ENCODE measurements at regions not wholly inside any gene's neighbourhood (a gene's known extent, or its start where the extent isn't known, plus 50 kb on each side); places are given as distances from the start of the nearest gene placed in this dataset.

DNA sequence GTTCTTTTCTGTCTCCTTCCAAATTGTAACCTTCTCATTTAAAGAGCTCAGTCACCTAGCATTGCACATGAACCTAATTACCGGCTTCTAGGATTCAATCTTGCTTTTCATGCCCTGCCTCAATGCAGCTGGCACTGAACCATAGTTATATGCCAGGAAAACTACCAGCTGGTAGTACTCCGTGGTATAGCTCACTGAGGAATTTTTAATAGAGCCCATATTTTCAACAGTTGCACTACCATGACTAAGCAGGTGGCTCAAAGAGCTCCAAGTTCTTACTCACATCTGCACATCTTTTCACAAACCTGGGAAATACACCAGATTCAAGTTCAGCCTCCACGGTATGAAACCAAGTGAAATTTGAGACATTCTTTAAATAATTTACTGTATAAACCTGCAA, 363.5 kb downstream of the GRB14 start:
- no peaks in the 10 kb centered on the region for H3K9me3 ChIP-seq (replicated peaks; ENCODE audit: control insufficient read depth, insufficient read depth, low read length)
- no peaks in the 10 kb centered on the region for H3K4me1 ChIP-seq (ENCODE audit: control insufficient read depth, extremely low read depth, insufficient read depth, low read length)
- H2AFZ ChIP-seq (ENCODE audit: low read depth, low read length), result no peak overlapping the region
- POLR2A ChIA-PET, result no interaction called here
- dilution Hi-C loops (cut with MboI; ENCODE audit: extremely low pct_ligation_motif_present, low sequenced_read_pairs) (no loop called here), intact Hi-C loops (cut with micrococcal nuclease) (no loop called here)
- CTCF ChIA-PET, result interaction anchor here (1.2 to 1.3 kb wide), 2 partner anchors 14 to 1076 kb away, joined by 3 to 5 read pairs; no protein-coding TSS in a partner anchor
- H3K36me3 ChIP-seq (ENCODE audit: control insufficient read depth in 2 of 2, extremely low read depth in 1 of 2, insufficient read depth in 2 of 2, low read length in 2 of 2), result no peaks in the 10 kb centered on the region
- H3K4me2 ChIP-seq (ENCODE audit: insufficient read depth, low read length), result no peak overlapping the region
- DNase-seq (ENCODE audit: low read depth, low spot score) (no peak), FAIRE-seq (no peak)
- no peaks in the 10 kb centered on the region for H3K9me1 ChIP-seq (replicated peaks; ENCODE audit: control insufficient read depth, extremely low read depth, insufficient read depth, low read length)
- TF ChIP-seq FOS (IDR thresholded peaks at IDR 0.05; ENCODE audit: borderline replicate concordance, insufficient read depth, low read length) (no peak), GATA2 (IDR thresholded peaks at IDR 0.05; ENCODE audit: insufficient read depth, insufficient read length, low read depth, low read length) (no peak), POLR2A (IDR thresholded peaks at IDR 0.05; ENCODE audit: low read depth, low read length) (no peak)
- TF ChIP-seq, protein P1, sequence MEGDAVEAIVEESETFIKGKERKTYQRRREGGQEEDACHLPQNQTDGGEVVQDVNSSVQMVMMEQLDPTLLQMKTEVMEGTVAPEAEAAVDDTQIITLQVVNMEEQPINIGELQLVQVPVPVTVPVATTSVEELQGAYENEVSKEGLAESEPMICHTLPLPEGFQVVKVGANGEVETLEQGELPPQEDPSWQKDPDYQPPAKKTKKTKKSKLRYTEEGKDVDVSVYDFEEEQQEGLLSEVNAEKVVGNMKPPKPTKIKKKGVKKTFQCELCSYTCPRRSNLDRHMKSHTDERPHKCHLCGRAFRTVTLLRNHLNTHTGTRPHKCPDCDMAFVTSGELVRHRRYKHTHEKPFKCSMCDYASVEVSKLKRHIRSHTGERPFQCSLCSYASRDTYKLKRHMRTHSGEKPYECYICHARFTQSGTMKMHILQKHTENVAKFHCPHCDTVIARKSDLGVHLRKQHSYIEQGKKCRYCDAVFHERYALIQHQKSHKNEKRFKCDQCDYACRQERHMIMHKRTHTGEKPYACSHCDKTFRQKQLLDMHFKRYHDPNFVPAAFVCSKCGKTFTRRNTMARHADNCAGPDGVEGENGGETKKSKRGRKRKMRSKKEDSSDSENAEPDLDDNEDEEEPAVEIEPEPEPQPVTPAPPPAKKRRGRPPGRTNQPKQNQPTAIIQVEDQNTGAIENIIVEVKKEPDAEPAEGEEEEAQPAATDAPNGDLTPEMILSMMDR (IDR thresholded peaks at IDR 0.05; ENCODE audit: extremely low read depth in 1 of 2, insufficient read depth in 1 of 2, low read depth in 1 of 2, low read length in 2 of 2), result no peak
- TF ChIP-seq, protein P2, sequence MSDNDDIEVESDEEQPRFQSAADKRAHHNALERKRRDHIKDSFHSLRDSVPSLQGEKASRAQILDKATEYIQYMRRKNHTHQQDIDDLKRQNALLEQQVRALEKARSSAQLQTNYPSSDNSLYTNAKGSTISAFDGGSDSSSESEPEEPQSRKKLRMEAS (IDR thresholded peaks at IDR 0.05; ENCODE audit: insufficient read depth, insufficient read length), result no peak
- no peak overlapping the region for H3K27ac ChIP-seq (ENCODE audit: insufficient read depth, low read depth, low read length)
- no peaks in the 10 kb centered on the region for H3K79me2 ChIP-seq (ENCODE audit: control insufficient read depth, insufficient read depth, low read length)
- no TSS peak for BruUV-seq (replicated peaks)
- no peak overlapping the region for H3K9ac ChIP-seq (replicated peaks; ENCODE audit: extremely low read depth, insufficient read depth, low read length)
- H4K20me1 ChIP-seq (replicated peaks; ENCODE audit: control insufficient read depth, extremely low read depth, insufficient read depth, low read length), result no peaks in the 10 kb centered on the region
- no peak overlapping the region for H3K4me3 ChIP-seq (replicated peaks in 1 of 3; ENCODE audit: insufficient read depth in 1 of 3, low read depth in 1 of 3, low read length in 3 of 3)
- H3K27me3 ChIP-seq (ENCODE audit: control insufficient read depth in 2 of 2, insufficient read depth in 2 of 2, low read length in 2 of 2), result peaks cover 0 to 2% of the 10 kb centered on the region in 2 experiments

Data from endothelial cell of umbilical vein (primary cell).